Glutamatergic neuron (in vitro differentiated cells): ENCODE measurements at regions not wholly inside any gene's neighbourhood (a gene's known extent, or its start where the extent isn't known, plus 50 kb on each side); places are given as distances from the start of the nearest gene placed in this dataset.

Experiments
- DNase-seq: peaks from one replicate; pipeline ENCODE4 v3.0.0; 2022
- H3K27ac Mint-ChIP-seq: one replicate; pipeline ENCODE4 v1.8.0; 2020; ENCODE audit warnings: mild to moderate bottlenecking, mixed read lengths, inconsistent platforms; ENCODE audit not compliant: unreplicated experiment
- H3K27me3 Mint-ChIP-seq: one replicate; pipeline ENCODE4 v1.8.0; 2020; ENCODE audit warnings: mild to moderate bottlenecking, moderate library complexity, mixed read lengths, inconsistent platforms; ENCODE audit not compliant: unreplicated experiment
- H3K36me3 Mint-ChIP-seq: one replicate; pipeline ENCODE4 v1.8.0; 2020; ENCODE audit warnings: mild to moderate bottlenecking, mixed read lengths, inconsistent platforms; ENCODE audit not compliant: unreplicated experiment
- H3K4me1 Mint-ChIP-seq: one replicate; pipeline ENCODE4 v1.8.0; 2020; ENCODE audit warnings: mild to moderate bottlenecking, low read depth, mixed read lengths, inconsistent platforms; ENCODE audit not compliant: unreplicated experiment
- H3K4me3 Mint-ChIP-seq: one replicate; pipeline ENCODE4 v1.8.0; 2020; ENCODE audit warnings: mild to moderate bottlenecking, mixed read lengths, inconsistent platforms; ENCODE audit not compliant: unreplicated experiment
- H3K9me3 Mint-ChIP-seq: one replicate; pipeline ENCODE4 v1.8.0; 2020; ENCODE audit warnings: mild to moderate bottlenecking, moderate library complexity, mixed read lengths, inconsistent platforms; ENCODE audit not compliant: unreplicated experiment
- TF ChIP-seq, protein P1 (sequence below): fragments of 200-600 bp; sonication (generic); IDR thresholded peaks from one replicate; pipeline ENCODE4 v1.5.0; 2021; ENCODE audit not compliant: partially characterized antibody, unreplicated experiment

DNA sequence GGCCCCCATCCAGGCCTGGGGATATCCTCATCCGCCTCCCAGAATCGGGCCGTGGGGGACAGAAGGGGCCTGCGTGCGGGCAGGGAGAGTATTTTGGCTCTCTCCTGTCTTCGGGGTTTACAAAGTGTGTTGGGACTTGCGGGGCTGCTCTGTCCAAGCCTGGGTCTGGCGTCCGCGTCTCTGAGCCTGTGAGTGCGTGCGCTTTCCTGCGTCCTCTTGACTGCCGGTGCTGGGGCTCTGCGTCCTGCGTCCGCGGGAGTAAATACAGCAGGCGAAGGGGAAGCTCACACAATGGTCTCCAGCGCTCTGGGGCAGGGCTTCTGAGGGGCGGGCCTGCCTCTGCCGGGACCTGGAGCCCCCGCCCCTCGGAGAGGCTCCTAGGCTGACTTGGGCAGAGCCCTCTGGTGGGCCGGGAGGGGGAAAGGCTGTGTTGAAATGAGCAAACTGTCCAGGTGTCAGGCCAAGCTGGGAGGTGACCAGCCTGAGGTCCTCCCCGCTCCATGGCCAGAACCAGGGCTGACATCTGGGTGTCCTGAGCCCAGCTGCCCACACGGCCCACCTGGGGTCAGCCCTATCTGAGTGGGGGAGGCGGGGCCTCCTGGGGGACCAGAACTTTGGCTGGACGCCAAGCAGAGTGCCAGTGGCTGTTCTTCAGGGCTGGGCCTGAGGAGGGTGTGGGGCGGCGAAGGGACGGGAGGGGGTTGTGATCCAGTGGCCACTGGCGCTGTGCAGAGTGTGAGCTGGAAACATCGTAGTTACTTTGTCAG is 233.6 kb downstream of the SEC14L1 start:
- DNase-seq, result peak; percentile 87
- Mint-ChIP-seq H3K27me3 (peaks cover 20% of the 10 kb centered on the region), H3K4me3 (peak overlapping the region; percentile 96), H3K36me3 (no peaks in the 10 kb centered on the region), H3K4me1 (peaks cover 60% of the 10 kb centered on the region), H3K9me3 (peaks cover 23% of the 10 kb centered on the region), H3K27ac (peak overlapping the region; percentile 97)
- TF ChIP-seq, protein P1, sequence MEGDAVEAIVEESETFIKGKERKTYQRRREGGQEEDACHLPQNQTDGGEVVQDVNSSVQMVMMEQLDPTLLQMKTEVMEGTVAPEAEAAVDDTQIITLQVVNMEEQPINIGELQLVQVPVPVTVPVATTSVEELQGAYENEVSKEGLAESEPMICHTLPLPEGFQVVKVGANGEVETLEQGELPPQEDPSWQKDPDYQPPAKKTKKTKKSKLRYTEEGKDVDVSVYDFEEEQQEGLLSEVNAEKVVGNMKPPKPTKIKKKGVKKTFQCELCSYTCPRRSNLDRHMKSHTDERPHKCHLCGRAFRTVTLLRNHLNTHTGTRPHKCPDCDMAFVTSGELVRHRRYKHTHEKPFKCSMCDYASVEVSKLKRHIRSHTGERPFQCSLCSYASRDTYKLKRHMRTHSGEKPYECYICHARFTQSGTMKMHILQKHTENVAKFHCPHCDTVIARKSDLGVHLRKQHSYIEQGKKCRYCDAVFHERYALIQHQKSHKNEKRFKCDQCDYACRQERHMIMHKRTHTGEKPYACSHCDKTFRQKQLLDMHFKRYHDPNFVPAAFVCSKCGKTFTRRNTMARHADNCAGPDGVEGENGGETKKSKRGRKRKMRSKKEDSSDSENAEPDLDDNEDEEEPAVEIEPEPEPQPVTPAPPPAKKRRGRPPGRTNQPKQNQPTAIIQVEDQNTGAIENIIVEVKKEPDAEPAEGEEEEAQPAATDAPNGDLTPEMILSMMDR, result no peak

DNA sequence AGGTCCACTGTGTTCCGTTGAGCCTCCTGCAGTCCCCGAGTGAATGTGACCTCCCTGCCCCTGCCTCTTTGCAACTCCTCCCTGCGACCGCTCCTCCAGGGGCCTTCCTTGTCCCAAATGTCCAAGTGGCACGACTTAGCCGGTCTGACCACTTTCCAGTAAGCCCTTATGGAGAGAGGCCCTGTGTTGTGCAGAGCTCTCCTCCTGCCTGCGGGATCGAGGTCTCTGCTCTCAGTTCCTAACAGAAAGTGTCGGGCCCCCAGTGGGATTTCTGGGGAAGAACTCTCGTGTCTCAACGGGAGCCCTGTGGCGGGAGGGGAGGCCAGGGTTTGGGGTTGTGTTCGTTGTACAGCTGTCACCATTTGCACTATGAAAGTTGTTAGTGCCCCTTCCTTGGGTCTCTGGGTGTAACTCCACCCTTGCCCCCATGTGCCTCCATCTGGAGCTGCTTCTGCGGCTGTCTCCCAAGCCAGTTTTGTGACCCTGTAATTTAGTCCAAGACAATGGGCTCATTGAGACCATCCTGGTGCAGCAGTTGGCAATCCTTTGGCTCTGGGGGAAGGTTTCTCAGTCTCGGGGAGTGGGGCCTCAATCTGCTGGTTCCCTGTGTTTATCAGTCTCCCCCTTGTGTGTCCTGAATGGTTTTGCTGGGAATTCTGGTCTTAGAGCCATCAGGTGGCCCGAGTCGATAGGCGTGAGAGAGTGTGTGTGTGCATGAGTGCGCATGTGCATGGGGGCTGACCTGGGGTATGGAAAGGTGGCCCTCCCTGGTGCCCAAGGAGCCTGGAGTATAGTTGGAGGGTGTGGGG is 234.5 kb downstream of the SEC14L1 start:
- peak overlapping the region; percentile 96 for H3K4me3 Mint-ChIP-seq
- H3K36me3 Mint-ChIP-seq, result no peaks in the 10 kb centered on the region
- peaks cover 21% of the 10 kb centered on the region for H3K9me3 Mint-ChIP-seq
- H3K27me3 Mint-ChIP-seq, result peaks cover 20% of the 10 kb centered on the region
- DNase-seq, result peak; percentile 54
- H3K27ac Mint-ChIP-seq, result peak overlapping the region; percentile 97
- peaks cover 61% of the 10 kb centered on the region for H3K4me1 Mint-ChIP-seq
- TF ChIP-seq, protein P1, result no peak

DNA sequence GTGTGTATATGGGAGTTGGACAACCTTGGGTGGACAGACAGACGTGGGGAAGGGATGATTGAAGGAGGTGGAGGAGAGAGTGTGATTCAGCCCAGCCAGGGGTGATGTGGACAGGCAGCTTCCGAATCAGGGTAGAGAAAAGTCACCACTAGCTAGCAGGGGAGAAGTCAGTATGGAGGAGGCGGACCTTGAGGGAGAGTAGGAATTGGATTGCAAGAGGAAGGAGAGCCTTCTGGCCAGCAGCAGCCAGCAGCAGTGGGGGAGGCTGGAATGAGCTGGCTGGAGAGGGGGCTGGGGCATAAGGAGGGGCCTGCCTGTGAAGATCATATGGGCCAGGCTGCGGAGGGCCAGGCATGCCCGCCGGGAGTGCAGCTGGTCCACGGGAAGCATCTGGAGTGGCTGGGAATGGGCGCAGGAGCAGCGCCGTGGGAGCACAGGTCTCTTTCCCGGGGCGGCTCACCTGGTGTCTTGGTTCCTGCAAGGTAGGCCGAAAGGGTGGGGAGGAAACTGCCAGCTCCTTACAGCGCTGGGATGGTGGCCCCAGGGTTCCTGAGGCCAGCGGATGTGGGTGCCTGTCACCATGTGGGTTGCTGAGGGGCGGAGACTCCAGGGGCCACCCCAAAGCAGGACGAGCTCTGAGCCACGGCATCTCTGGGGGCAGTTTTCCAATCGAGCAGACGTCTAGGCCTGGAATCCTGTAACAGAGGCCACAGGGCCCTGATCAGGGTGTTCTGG is 235.3 kb downstream of the SEC14L1 start:
- H3K4me1 Mint-ChIP-seq, result peaks cover 55% of the 10 kb centered on the region
- peak; percentile 59 for DNase-seq
- H3K4me3 Mint-ChIP-seq, result peak overlapping the region; percentile 96
- peak overlapping the region; percentile 97 for H3K27ac Mint-ChIP-seq
- peaks cover 20% of the 10 kb centered on the region for H3K27me3 Mint-ChIP-seq
- peaks cover 21% of the 10 kb centered on the region for H3K9me3 Mint-ChIP-seq
- H3K36me3 Mint-ChIP-seq, result no peaks in the 10 kb centered on the region
- TF ChIP-seq, protein P1, result no peak

DNA sequence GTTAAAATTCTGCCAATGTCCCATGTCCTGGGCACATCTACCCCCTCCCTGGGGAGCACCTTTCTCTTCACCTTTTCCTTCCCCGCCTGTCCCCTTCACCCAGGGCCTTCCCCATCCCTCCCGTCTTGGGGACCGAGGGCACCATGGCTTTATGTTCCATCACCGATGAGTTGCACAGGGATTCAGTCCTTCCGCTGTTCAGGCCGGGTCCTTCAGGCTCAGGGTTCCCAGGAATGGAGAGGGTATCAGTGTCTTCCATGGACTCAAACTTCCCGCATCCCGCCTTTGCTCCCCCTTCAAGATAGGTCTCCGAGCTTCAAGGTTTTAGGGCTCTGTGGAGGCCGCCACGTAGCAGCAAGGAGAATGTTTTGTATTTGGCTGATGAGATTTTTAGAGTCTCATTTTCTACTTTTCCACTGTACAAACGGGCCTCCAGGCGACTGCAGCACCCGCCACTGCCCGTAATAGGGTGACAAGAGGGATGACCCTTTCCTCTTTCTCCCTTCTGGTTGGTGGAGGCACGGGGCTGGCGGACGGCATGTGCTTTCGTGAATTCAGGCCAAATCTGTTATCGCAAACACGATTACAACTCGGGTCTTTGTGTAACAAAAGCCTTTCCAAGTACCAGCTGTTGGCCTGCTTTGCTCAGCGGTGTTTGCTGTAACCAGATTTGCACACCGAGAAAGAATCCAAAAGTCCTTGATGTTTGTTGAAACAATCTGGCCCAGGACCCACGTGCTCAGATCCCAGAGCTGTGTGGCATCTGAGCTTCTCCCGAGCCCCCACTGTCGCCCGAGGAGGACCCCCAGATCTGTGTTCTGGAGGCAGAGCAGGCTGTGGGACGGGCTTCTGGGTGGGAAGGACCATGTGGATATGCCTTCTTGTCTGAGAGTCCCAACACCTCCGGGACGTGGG is 236.3 kb downstream of the SEC14L1 start:
- H3K36me3 Mint-ChIP-seq, result no peaks in the 10 kb centered on the region
- TF ChIP-seq, protein P1, result no peak
- peaks cover 20% of the 10 kb centered on the region for H3K9me3 Mint-ChIP-seq
- no peak for DNase-seq
- H3K4me3 Mint-ChIP-seq, result peak overlapping the region; percentile 96
- H3K4me1 Mint-ChIP-seq, result peaks cover 50% of the 10 kb centered on the region
- H3K27me3 Mint-ChIP-seq, result peaks cover 22% of the 10 kb centered on the region
- peak overlapping the region; percentile 97 for H3K27ac Mint-ChIP-seq
